ENCODE measurements at regions not wholly inside any gene's neighbourhood (a gene's known extent, or its start where the extent isn't known, plus 50 kb on each side); places are given as distances from the start of the nearest gene placed in this dataset.
"Not testable (repeated sequence)": the region's sequence is repeated elsewhere in the genome, so short reads cannot be mapped to it uniquely, and the experiment has no call there.

GRCh38 chr12:85575120-85576096, 260.8 kb downstream of the RASSF9 start:
- peak; percentile 89 for DNase-seq

GRCh38 chr12:85580562-85581168, 255.5 kb downstream of the RASSF9 start:
- DNase-seq, result no peak

- DNase-seq, result no peak
Observed at GRCh38 chr12:85587158-85587557, 249.1 kb downstream of the RASSF9 start.

GRCh38 chr12:85588221-85588620, 248.0 kb downstream of the RASSF9 start:
- no peak for DNase-seq

- DNase-seq, result no peak
Observed at GRCh38 chr12:85600841-85601240, 235.4 kb downstream of the RASSF9 start.

GRCh38 chr12:85603556-85603955, 232.7 kb downstream of the RASSF9 start:
- DNase-seq, result no peak

GRCh38 chr12:85606455-85606854, 229.8 kb downstream of the RASSF9 start:
- no peak for DNase-seq

GRCh38 chr12:85609778-85610177, 226.4 kb downstream of the RASSF9 start:
- DNase-seq, result no peak

- no peak for DNase-seq
Observed at GRCh38 chr12:85610194-85610593, 226.0 kb downstream of the RASSF9 start.

- no peak for DNase-seq
Observed at GRCh38 chr12:85616201-85616600, 220.0 kb downstream of the RASSF9 start.

- DNase-seq, result peak; percentile 54
Observed at GRCh38 chr12:85617307-85618091, 218.7 kb downstream of the RASSF9 start.

GRCh38 chr12:85621041-85621440, 215.2 kb downstream of the RASSF9 start:
- no peak for DNase-seq

GRCh38 chr12:85623763-85624162, 212.4 kb downstream of the RASSF9 start:
- no peak for DNase-seq

GRCh38 chr12:85625467-85625866, 210.7 kb downstream of the RASSF9 start:
- DNase-seq, result no peak

- DNase-seq, result no peak
Observed at GRCh38 chr12:85626001-85626783, 210.0 kb downstream of the RASSF9 start.

GRCh38 chr12:85626784-85627171, 209.4 kb downstream of the RASSF9 start:
- no peak for DNase-seq

- DNase-seq, result no peak
Observed at GRCh38 chr12:85627584-85627983, 208.6 kb downstream of the RASSF9 start.

GRCh38 chr12:85628562-85628961, 207.6 kb downstream of the RASSF9 start:
- DNase-seq, result not testable (repeated sequence)

GRCh38 chr12:85630851-85631250, 205.4 kb downstream of the RASSF9 start:
- no peak for DNase-seq

- DNase-seq, result no peak
Observed at GRCh38 chr12:85632390-85632789, 203.8 kb downstream of the RASSF9 start.

GRCh38 chr12:85633491-85633890, 202.7 kb downstream of the RASSF9 start:
- no peak for DNase-seq

GRCh38 chr12:85639834-85640233, 196.4 kb downstream of the RASSF9 start:
- no peak for DNase-seq

GRCh38 chr12:85641796-85642195, 194.4 kb downstream of the RASSF9 start:
- no peak for DNase-seq

All from NCI-H146 (cell line).